ENCODE measurements at regions not wholly inside any gene's neighbourhood (a gene's known extent, or its start where the extent isn't known, plus 50 kb on each side); places are given as distances from the start of the nearest gene placed in this dataset.

DNA sequence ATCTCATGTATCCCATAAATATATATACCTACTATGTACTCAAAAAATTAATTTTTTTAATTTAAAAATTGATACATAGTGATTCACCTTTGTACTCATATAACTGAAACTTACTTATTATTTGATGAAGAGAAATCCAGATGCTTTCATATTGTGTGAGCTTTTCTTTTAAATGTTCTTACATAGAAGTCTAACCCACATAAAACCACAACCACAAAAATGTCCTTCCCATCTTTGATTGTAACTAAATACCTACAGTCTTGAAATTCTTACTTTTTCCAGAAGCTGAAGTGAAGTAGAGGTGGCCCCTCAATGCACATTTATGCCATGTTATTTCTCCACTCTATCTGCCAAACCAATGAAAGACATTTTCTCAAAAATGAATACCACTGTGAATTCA, 117.9 kb upstream of the COL5A2 start (continued):
- no peak for TF ChIP-seq TBL1XR1 (IDR thresholded peaks at IDR 0.05; ENCODE audit: low read depth, low read length)

DNA sequence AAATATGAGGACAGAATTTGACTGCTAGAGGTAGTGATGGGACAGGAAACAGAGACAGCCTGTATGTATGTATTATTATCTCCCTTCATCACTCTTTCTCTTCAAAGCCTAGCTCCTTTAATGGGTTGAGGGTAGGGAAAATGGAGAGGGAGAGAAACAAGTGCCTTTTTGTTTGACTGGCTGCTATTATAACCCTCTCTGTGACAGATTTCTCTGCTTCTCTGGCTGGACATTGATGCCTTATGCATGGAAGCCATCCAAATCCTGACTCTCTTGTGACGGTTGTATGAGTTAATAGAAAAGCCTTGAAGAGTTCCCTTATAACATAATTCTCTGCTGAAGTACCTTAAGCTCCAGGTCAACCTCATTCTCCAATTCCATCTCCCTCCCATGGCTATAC, 118.5 kb upstream of the COL5A2 start:
- POLR2A ChIA-PET = no interaction called here
- in situ Hi-C loops (cut with MboI) = no loop called here
- FAIRE-seq = no peak

More for the DNA sequence above, 118.5 kb upstream of the COL5A2 start:
- Histone ChIP-seq H3K9ac (ENCODE audit: control insufficient read depth, insufficient read depth, low read length) (no peak overlapping the region), H3K79me2 (ENCODE audit: control insufficient read depth, insufficient read depth, low read length) (no peaks in the 10 kb centered on the region), H3K27me3 (replicated peaks in 1 of 2; ENCODE audit: control insufficient read depth in 2 of 2, insufficient read depth in 2 of 2, low read length in 1 of 2) (no peaks in the 10 kb centered on the region), H3K4me3 (no peak overlapping the region), H3K27ac (ENCODE audit: control insufficient read depth, insufficient read depth) (no peak overlapping the region), H3K9me3 (replicated peaks; ENCODE audit: control insufficient read depth, insufficient read depth, low read length) (no peaks in the 10 kb centered on the region), H3K4me2 (ENCODE audit: control insufficient read depth, insufficient read depth) (no peak overlapping the region), H4K20me1 (ENCODE audit: control insufficient read depth, insufficient read depth) (no peaks in the 10 kb centered on the region), H2AFZ (ENCODE audit: control insufficient read depth, low read depth, low read length) (no peak overlapping the region), H3K4me1 (ENCODE audit: control insufficient read depth, insufficient read depth, low read length) (no peaks in the 10 kb centered on the region), H3K36me3 (ENCODE audit: control insufficient read depth in 2 of 2, insufficient read depth in 2 of 2, low read length in 1 of 2) (no peaks in the 10 kb centered on the region)
- TF ChIP-seq, protein P1, sequence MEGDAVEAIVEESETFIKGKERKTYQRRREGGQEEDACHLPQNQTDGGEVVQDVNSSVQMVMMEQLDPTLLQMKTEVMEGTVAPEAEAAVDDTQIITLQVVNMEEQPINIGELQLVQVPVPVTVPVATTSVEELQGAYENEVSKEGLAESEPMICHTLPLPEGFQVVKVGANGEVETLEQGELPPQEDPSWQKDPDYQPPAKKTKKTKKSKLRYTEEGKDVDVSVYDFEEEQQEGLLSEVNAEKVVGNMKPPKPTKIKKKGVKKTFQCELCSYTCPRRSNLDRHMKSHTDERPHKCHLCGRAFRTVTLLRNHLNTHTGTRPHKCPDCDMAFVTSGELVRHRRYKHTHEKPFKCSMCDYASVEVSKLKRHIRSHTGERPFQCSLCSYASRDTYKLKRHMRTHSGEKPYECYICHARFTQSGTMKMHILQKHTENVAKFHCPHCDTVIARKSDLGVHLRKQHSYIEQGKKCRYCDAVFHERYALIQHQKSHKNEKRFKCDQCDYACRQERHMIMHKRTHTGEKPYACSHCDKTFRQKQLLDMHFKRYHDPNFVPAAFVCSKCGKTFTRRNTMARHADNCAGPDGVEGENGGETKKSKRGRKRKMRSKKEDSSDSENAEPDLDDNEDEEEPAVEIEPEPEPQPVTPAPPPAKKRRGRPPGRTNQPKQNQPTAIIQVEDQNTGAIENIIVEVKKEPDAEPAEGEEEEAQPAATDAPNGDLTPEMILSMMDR (IDR thresholded peaks at IDR 0.05 in 2 of 3, conservative IDR thresholded peaks at IDR 0.05 in 1 of 3; ENCODE audit: control insufficient read depth in 2 of 3, extremely low read depth in 1 of 3, insufficient read depth in 1 of 3, low read depth in 3 of 3, low read length in 3 of 3) = no peak
- TF ChIP-seq BACH1 (IDR thresholded peaks at IDR 0.05; ENCODE audit: borderline replicate concordance) = no peak
- TF ChIP-seq, protein P2, sequence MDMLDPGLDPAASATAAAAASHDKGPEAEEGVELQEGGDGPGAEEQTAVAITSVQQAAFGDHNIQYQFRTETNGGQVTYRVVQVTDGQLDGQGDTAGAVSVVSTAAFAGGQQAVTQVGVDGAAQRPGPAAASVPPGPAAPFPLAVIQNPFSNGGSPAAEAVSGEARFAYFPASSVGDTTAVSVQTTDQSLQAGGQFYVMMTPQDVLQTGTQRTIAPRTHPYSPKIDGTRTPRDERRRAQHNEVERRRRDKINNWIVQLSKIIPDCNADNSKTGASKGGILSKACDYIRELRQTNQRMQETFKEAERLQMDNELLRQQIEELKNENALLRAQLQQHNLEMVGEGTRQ (IDR thresholded peaks at IDR 0.05; ENCODE audit: borderline replicate concordance, low read depth, low read length) = no peak
- no peak for TF ChIP-seq HDGF (IDR thresholded peaks at IDR 0.05)
- TF ChIP-seq EP300 (IDR thresholded peaks at IDR 0.05; ENCODE audit: borderline replicate concordance in 1 of 2, control insufficient read depth in 1 of 2, low read depth in 2 of 2, low read length in 2 of 2) = no peak
- no peak for TF ChIP-seq NFYB (IDR thresholded peaks at IDR 0.05; ENCODE audit: insufficient read depth, low read depth, low read length)
- no peak for TF ChIP-seq SUZ12 (IDR thresholded peaks at IDR 0.05; ENCODE audit: unreplicated experiment)
- TF ChIP-seq POU2F2 (IDR thresholded peaks at IDR 0.05; ENCODE audit: borderline replicate concordance, low read depth, low read length) = no peak
- TF ChIP-seq, protein P3, sequence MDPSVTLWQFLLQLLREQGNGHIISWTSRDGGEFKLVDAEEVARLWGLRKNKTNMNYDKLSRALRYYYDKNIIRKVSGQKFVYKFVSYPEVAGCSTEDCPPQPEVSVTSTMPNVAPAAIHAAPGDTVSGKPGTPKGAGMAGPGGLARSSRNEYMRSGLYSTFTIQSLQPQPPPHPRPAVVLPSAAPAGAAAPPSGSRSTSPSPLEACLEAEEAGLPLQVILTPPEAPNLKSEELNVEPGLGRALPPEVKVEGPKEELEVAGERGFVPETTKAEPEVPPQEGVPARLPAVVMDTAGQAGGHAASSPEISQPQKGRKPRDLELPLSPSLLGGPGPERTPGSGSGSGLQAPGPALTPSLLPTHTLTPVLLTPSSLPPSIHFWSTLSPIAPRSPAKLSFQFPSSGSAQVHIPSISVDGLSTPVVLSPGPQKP (IDR thresholded peaks at IDR 0.05; ENCODE audit: low read depth, low read length) = no peak
- TF ChIP-seq CBFB (IDR thresholded peaks at IDR 0.05; ENCODE audit: low read depth) = no peak
- TF ChIP-seq SMAD1 (IDR thresholded peaks at IDR 0.05; ENCODE audit: low read depth, partially characterized antibody) = no peak
- TF ChIP-seq POLR2AphosphoS2 (IDR thresholded peaks at IDR 0.05; ENCODE audit: low read depth, low read length) = no peak
- no peak for TF ChIP-seq RCOR1 (conservative IDR thresholded peaks at IDR 0.05; ENCODE audit: low read depth, low read length)
- TF ChIP-seq SMAD5 (IDR thresholded peaks at IDR 0.05; ENCODE audit: low read depth) = no peak
- TF ChIP-seq, protein P4, sequence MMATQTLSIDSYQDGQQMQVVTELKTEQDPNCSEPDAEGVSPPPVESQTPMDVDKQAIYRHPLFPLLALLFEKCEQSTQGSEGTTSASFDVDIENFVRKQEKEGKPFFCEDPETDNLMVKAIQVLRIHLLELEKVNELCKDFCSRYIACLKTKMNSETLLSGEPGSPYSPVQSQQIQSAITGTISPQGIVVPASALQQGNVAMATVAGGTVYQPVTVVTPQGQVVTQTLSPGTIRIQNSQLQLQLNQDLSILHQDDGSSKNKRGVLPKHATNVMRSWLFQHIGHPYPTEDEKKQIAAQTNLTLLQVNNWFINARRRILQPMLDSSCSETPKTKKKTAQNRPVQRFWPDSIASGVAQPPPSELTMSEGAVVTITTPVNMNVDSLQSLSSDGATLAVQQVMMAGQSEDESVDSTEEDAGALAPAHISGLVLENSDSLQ (IDR thresholded peaks at IDR 0.05) = no peak
- TF ChIP-seq RUNX3 (IDR thresholded peaks at IDR 0.05; ENCODE audit: low read length) = no peak
- no peak for TF ChIP-seq RBBP5 (conservative IDR thresholded peaks at IDR 0.05)
- ChIA-PET RAD21 (ENCODE audit: unreplicated experiment) (no interaction called here), SMC1A (ENCODE audit: uncharacterized antibody, unreplicated experiment) (no interaction called here), CTCF (no interaction called here)
- intact Hi-C loops (cut with micrococcal nuclease; ENCODE audit: unreplicated experiment) = no loop called here
- DNase-seq (ENCODE audit: low read depth, low spot score) (no peak), ATAC-seq (no peak)
- 0% methylated on average over 1 of the region's 1 CpG for WGBS (ENCODE audit: insufficient coverage, insufficient replicate concordance, low lambda C conversion rate, missing lambda C conversion rate)
- no TSS peak for BruUV-seq (replicated peaks)

Measured in GM12878 (cell line).